ENCODE measurements at regions not wholly inside any gene's neighbourhood (a gene's known extent, or its start where the extent isn't known, plus 50 kb on each side); places are given as distances from the start of the nearest gene placed in this dataset.

DNA sequence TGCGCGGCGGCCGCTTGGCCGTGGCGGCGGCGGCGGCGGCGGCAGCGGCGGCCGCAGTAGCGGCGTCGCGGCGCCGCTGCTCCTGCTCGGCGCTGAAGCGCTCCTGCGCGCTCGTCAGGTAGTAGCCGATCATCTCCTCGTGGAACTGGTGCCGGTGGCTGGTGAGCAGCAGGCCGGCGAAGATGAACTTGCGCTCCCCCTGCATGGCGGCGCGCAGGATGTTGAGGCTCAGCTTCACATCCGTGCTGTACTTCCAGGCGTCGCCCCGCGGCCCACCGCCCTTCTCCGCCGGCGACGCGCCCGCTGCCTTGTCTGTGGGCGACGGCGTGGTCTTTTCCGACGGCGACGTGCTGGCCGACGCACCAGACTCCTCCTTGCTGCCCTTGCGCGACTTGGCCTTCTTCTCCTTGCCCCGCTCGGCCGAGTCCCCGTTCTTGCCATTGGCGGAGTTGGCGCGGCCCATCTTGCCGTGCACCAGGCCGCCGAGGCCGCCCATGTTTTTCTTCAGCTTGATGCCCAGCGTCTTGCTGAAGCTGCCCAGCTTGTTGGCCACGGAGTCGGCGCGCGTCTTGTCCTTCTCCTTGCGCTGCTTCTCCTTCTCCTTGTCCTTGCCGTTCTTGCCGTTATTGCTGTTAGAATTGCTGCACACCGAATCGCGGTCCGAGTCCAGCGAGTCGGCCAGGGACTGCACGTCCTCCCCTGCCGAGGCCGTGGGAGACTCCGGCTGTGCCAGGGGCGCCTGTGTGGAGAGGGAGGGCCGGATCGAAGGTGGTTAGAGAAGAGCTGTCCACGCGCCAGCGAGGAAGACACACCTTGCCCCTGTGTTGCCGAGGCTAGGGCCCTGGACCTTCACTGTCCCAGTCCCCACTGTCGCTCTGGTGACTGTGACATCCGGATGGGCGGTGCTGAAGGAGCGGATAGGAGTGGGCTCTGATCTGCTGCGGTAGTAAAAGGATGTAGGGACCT lies 157.6 kb downstream of the KLF13 start:
- H3K79me2 ChIP-seq (ENCODE audit: low read length), result no peaks in the 10 kb centered on the region
- no peak for TF ChIP-seq EZH2phosphoT487 (IDR thresholded peaks at IDR 0.05; ENCODE audit: low read depth)
- TF ChIP-seq, protein P1, sequence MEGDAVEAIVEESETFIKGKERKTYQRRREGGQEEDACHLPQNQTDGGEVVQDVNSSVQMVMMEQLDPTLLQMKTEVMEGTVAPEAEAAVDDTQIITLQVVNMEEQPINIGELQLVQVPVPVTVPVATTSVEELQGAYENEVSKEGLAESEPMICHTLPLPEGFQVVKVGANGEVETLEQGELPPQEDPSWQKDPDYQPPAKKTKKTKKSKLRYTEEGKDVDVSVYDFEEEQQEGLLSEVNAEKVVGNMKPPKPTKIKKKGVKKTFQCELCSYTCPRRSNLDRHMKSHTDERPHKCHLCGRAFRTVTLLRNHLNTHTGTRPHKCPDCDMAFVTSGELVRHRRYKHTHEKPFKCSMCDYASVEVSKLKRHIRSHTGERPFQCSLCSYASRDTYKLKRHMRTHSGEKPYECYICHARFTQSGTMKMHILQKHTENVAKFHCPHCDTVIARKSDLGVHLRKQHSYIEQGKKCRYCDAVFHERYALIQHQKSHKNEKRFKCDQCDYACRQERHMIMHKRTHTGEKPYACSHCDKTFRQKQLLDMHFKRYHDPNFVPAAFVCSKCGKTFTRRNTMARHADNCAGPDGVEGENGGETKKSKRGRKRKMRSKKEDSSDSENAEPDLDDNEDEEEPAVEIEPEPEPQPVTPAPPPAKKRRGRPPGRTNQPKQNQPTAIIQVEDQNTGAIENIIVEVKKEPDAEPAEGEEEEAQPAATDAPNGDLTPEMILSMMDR (IDR thresholded peaks at IDR 0.05; ENCODE audit: low read depth, low read length), result no peak

DNA sequence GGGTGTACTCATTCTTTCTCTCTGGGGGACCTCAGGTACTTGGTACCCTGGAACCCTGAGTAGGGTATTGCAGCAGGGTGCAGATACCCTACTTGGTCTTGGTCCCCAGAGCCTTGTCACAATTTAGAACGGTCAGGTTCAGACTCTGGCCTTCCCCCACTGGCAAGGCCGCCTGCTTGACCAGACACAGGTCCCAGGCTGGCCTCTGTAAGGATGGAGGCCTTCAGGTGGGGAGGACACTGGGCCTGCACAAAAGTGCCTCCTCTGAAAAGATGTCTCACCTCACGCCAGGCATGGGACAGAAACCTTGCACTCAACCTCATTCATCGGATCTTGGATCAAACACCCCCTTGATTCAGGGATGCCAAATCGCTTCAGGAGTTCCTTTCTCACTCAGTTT lies 158.4 kb downstream of the KLF13 start:
- Histone ChIP-seq H3K79me2 (ENCODE audit: low read length) (no peaks in the 10 kb centered on the region), H2AFZ (ENCODE audit: low read depth, low read length) (no peak overlapping the region), H3K27ac (ENCODE audit: low read length) (no peak overlapping the region), H3K4me1 (ENCODE audit: low read length) (peaks cover 18% of the 10 kb centered on the region), H3K27me3 (ENCODE audit: low read depth, low read length) (no peaks in the 10 kb centered on the region; the same call in 1 of the 2 replicates), H4K20me1 (ENCODE audit: insufficient read depth, low read length) (no peaks in the 10 kb centered on the region), H3K36me3 (replicated peaks; ENCODE audit: low read depth, low read length) (no peaks in the 10 kb centered on the region), H3K9ac (ENCODE audit: low read length) (no peak overlapping the region), H3K4me2 (ENCODE audit: low read length) (no peak overlapping the region), H3K4me3 (ENCODE audit: low read length) (no peak overlapping the region), H3K9me3 (ENCODE audit: insufficient read depth, low read length) (no peaks in the 10 kb centered on the region)
- TF ChIP-seq, protein P1 (IDR thresholded peaks at IDR 0.05; ENCODE audit: low read depth, low read length), result no peak
- no peak for TF ChIP-seq EZH2phosphoT487 (IDR thresholded peaks at IDR 0.05; ENCODE audit: low read depth)

More for the DNA sequence above, 157.6 kb downstream of the KLF13 start:
- Histone ChIP-seq H3K27ac (ENCODE audit: low read length) (no peak overlapping the region), H3K36me3 (replicated peaks; ENCODE audit: low read depth, low read length) (no peaks in the 10 kb centered on the region), H2AFZ (ENCODE audit: low read depth, low read length) (no peak overlapping the region), H3K9me3 (ENCODE audit: insufficient read depth, low read length) (no peaks in the 10 kb centered on the region), H3K9ac (ENCODE audit: low read length) (no peak overlapping the region), H3K4me1 (ENCODE audit: low read length) (peaks cover 14% of the 10 kb centered on the region), H3K4me2 (ENCODE audit: low read length) (no peak overlapping the region), H4K20me1 (ENCODE audit: insufficient read depth, low read length) (no peaks in the 10 kb centered on the region), H3K4me3 (ENCODE audit: low read length) (no peak overlapping the region), H3K27me3 (ENCODE audit: low read depth, low read length) (no peaks in the 10 kb centered on the region; the same call in 1 of the 2 replicates)

DNA sequence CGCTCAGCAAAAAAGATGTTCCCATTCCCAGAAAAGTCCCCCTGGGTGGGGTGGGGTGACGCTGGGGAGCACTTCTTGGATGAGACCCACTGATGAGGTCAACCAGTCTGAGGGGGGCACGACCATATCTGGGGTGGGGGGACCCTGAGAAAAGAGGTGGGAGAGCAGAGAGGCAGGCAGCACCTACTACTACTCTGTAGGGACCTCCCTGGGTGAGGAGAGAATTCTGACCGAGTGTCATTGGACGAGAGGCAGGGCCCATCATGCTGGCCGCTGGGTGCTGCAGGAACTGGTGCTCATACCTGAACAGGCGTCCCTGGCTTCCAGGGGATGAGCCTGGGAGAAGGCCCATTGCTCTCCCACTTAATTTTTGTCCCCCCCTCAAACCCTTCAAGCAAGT lies 158.8 kb downstream of the KLF13 start:
- Histone ChIP-seq H3K36me3 (replicated peaks; ENCODE audit: low read depth, low read length) (no peaks in the 10 kb centered on the region), H3K9ac (ENCODE audit: low read length) (no peak overlapping the region), H2AFZ (ENCODE audit: low read depth, low read length) (no peak overlapping the region), H4K20me1 (ENCODE audit: insufficient read depth, low read length) (no peaks in the 10 kb centered on the region), H3K27me3 (ENCODE audit: low read depth, low read length) (no peaks in the 10 kb centered on the region; the same call in 1 of the 2 replicates), H3K4me1 (ENCODE audit: low read length) (peaks cover 18% of the 10 kb centered on the region), H3K4me2 (ENCODE audit: low read length) (no peak overlapping the region), H3K4me3 (ENCODE audit: low read length) (no peak overlapping the region), H3K9me3 (ENCODE audit: insufficient read depth, low read length) (no peaks in the 10 kb centered on the region), H3K79me2 (ENCODE audit: low read length) (no peaks in the 10 kb centered on the region), H3K27ac (ENCODE audit: low read length) (no peak overlapping the region)
- TF ChIP-seq, protein P1 (IDR thresholded peaks at IDR 0.05; ENCODE audit: low read depth, low read length), result no peak
- TF ChIP-seq EZH2phosphoT487 (IDR thresholded peaks at IDR 0.05; ENCODE audit: low read depth), result no peak

DNA sequence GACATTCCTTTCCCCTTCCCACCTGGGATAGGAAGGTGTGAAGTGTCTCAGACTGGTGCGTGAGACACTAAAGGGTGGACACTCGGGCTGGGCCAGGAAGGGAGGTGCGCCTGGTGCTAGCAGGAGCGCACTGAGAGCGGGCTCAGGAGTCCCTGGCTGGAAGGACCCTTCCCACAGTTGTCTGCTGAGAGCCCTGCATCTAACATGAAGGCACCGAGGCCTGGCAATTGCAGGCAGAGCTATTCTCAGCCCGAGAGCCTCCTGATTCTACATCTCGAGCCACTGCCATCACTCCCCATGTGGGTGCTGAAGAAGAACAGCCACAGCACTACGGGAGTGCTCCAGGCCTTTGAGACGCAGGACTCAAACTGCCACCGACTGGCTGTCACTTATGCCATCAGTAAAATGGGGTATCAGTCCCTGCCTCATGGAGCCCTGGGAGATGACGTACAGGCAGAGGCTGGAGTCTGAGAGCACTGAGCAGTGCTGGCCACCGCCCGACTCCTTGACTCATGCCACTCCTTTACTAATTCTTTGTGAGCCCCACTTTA lies 159.4 kb downstream of the KLF13 start:
- no peak overlapping the region for H2AFZ ChIP-seq (ENCODE audit: low read depth, low read length)
- H3K79me2 ChIP-seq (ENCODE audit: low read length), result no peaks in the 10 kb centered on the region
- no peak overlapping the region for H3K27ac ChIP-seq (ENCODE audit: low read length)
- no peaks in the 10 kb centered on the region for H3K36me3 ChIP-seq (replicated peaks; ENCODE audit: low read depth, low read length)
- no peak overlapping the region for H3K4me2 ChIP-seq (ENCODE audit: low read length)
- no peak overlapping the region for H3K9ac ChIP-seq (ENCODE audit: low read length)
- H3K4me1 ChIP-seq (ENCODE audit: low read length), result peaks cover 18% of the 10 kb centered on the region
- TF ChIP-seq, protein P1 (IDR thresholded peaks at IDR 0.05; ENCODE audit: low read depth, low read length), result no peak
- no peak for TF ChIP-seq EZH2phosphoT487 (IDR thresholded peaks at IDR 0.05; ENCODE audit: low read depth)
- H3K27me3 ChIP-seq (ENCODE audit: low read depth, low read length), result no peaks in the 10 kb centered on the region; the same call in 1 of the 2 replicates
- H4K20me1 ChIP-seq (ENCODE audit: insufficient read depth, low read length), result no peaks in the 10 kb centered on the region
- H3K4me3 ChIP-seq (ENCODE audit: low read length), result no peak overlapping the region
- H3K9me3 ChIP-seq (ENCODE audit: insufficient read depth, low read length), result no peaks in the 10 kb centered on the region
